ENCODE measurements at regions not wholly inside any gene's neighbourhood (a gene's known extent, or its start where the extent isn't known, plus 50 kb on each side); places are given as distances from the start of the nearest gene placed in this dataset.
"Not testable (repeated sequence)": the region's sequence is repeated elsewhere in the genome, so short reads cannot be mapped to it uniquely, and the experiment has no call there.

DNA sequence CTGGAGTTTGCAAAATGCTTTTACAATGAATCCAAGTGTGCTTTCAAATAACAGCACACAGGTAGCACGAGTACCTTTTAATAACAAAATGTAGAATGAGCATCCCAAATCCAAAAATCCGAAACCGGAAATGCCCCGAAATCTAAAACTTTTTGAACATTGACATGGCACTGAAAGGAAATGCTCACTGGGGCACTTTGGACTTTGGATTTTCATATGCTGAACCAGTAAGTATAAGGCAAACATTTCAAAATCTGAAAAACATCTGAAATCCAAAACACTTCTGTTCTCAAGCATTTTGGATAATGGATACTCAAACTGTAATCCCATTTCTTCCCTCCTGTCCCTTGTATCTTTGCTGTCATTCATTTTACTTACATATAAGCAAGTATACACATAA is 50.1 kb downstream of the GCNT4 start:
- DNase-seq (ENCODE audit: insufficient read length, low spot score), result no peak
- TF ChIP-seq POLR2A (IDR thresholded peaks at IDR 0.05; ENCODE audit: low read depth, low read length), result no peak
- no peak for FAIRE-seq

DNA sequence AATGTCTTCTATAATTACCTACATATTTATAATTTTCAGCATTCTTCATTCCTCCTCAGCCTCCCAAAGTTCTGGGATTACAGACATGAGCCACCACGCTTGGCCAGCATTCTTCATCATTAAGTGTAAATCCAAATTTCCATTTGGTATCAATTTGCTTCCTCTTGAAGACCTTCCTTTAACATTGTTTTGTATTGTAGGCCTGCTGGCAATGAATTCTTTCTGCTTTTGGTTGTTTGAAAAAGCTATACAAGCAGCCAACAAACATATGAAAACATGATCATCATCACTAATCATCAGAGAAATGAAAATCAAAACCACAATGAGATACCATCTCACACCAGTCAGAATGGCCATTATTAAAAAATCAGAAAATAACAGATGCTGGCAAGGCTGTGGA is 56.4 kb downstream of the GCNT4 start:
- no peak for TF ChIP-seq POLR2A (IDR thresholded peaks at IDR 0.05; ENCODE audit: low read depth, low read length)
- DNase-seq (ENCODE audit: insufficient read length, low spot score) (no peak), FAIRE-seq (no peak)

DNA sequence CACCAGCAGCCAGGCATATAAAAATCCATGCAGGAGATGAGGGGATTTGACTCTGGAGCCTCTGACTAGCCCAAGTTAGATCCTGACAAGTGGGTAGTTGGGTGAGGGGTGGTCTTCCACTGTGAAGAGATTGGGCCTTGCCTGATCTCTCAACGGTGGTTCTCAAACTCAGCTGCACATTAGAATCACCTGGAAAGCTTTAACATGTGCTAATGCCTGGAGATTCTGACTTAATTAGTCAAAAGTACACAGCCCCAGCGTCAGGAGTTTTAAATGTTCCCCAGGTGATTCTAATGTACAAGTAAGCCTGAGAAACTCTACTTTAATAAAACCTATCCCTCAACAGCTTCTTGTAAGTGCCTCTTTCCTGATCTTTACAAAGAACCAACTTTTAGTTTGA is 57.5 kb downstream of the GCNT4 start:
- DNase-seq (ENCODE audit: insufficient read length, low spot score) (no peak), FAIRE-seq (no peak)
- TF ChIP-seq POLR2A (IDR thresholded peaks at IDR 0.05; ENCODE audit: low read depth, low read length), result no peak

DNA sequence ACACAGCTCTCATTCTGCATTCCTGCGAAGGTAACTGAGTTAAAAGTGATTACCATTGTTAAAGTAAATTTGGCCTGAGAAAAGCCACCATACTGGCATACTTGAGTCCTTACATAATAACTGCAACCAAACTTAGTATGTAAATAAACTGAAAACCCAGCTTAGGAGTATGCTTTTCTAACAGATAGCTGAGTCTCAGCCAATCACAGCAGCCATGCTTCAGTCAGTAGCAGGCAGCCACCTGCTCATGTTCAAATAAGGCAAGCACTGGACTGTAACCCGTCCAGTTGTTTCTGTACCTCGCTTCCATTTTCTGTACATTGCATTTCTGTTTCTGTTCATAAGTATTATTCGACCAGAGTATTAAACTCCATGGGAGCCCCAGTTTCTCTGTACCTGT is 58.6 kb downstream of the GCNT4 start:
- no peak for FAIRE-seq
- no peak for TF ChIP-seq POLR2A (IDR thresholded peaks at IDR 0.05; ENCODE audit: low read depth, low read length)

DNA sequence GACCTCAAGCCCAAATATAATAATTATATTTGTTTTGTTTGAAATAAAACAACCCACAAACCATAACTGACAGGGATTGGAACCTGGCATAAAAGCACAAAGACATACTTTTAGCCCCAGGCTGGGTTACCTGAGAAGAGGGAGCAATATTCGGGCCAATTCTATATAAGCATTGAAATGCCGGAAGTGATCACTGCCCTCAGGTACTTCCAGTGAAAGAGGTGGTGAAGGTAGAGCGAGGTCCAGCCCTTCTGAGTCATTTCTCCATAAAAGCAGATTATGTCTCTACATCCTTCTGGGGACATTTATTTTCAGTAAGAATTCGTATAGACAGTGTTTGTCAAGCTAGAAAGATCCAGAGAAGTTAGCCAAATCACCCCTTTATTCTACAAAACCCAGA is 59.6 kb downstream of the GCNT4 start:
- TF ChIP-seq POLR2A (IDR thresholded peaks at IDR 0.05; ENCODE audit: low read depth, low read length), result no peak
- no peak for DNase-seq (ENCODE audit: insufficient read length, low spot score)
- FAIRE-seq, result no peak

More for the DNA sequence above, 58.6 kb downstream of the GCNT4 start:
- no peak for DNase-seq (ENCODE audit: insufficient read length, low spot score)

DNA sequence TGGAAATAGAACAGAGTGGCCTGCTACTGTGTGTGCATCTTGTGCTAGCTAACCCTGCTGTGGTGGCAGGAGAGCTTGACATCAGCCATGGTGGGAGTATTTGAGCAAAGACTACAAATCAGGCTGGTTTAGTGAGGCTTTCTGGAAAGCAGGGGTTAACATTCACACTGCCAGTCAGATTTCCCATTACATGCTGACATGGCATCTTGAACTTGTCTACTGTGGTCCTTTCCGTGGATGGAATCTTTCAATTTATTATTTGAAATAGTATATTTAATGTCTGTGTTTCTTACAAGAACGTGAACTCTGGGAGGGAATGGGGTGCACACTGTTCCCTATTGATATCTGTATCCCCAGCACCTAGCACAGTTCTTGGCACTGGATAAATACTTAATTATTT is 60.8 kb downstream of the GCNT4 start:
- FAIRE-seq, result no peak
- no peak for DNase-seq (ENCODE audit: insufficient read length, low spot score)
- TF ChIP-seq POLR2A (IDR thresholded peaks at IDR 0.05; ENCODE audit: low read depth, low read length), result no peak

DNA sequence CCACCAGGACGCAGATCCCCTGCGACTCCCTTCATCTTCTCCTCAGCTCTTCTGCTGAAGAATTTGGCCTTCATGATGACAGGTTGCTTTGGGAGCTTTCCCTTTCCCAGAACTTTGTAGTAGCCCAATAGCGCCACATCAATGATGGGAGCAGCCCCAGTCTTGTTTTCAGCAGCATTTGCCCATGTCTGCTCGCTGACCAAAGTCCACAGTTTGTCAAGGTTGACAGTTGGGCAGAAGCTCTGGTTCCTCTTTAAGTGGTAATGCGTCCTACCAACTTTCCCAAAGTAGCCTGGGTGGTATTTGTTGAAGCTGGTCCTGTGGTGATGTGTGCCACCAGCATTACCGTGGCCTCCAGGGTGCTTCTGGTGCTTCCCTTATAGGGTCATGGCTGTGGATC is 62.2 kb downstream of the GCNT4 start:
- DNase-seq (ENCODE audit: insufficient read length, low spot score) (no peak), FAIRE-seq (no peak)
- TF ChIP-seq POLR2A (IDR thresholded peaks at IDR 0.05; ENCODE audit: low read depth, low read length), result no peak

DNA sequence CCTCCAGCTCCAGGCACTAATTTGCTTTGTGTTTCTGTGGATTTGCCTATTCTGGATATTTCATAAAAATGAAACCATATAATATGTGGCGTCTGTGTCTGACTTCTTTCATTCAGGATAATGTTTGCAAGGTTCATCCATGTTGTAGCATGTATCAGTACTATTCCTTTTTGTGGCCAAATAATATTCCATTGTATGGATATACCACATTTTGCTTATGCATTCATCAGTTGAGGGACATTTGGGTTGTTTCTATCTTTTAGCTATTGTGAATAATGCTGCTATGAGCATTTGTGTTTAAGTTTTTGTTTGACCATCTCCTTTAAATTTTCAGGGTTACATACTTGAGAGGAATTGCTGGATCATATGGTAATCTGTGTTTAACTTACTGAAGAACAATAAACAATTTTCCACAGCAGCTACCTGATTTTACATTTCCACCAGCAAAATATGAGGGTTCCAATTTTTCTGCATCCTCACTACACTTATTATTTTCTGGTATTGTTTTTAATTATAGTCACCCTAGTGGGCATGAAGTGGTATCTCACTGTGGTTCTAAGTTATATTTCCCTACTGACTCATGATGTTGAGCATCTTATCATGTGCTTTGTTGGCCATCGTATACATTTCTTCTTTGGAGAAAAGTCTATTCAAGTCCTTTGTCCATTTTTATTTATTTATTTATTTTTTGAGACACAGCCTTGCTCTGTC is 63.9 kb downstream of the GCNT4 start:
- no peak for FAIRE-seq
- TF ChIP-seq POLR2A (IDR thresholded peaks at IDR 0.05; ENCODE audit: low read depth, low read length), result no peak
- no peak for DNase-seq (ENCODE audit: insufficient read length, low spot score)

DNA sequence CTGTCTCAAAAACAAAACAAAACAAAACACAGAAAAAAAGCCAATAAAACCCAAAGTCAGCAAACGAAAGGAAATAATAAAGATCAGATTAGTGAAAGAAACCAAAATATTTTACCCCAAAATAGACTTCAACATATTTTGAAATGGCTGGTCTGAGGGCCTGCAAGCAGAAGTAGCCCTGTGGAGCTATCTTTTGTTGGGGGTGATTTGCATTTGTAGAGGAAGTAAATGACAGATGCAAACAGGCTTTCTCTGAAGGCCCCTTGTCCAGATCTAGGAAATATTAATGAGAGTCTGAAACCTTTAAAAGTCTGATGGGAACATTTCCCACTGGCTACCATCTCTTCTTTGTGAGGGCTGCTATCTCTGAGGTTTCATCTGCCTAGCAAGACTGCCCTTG is 74.0 kb downstream of the GCNT4 start:
- TF ChIP-seq POLR2A (IDR thresholded peaks at IDR 0.05; ENCODE audit: low read depth, low read length), result no peak
- no peak for DNase-seq (ENCODE audit: insufficient read length, low spot score)
- no peak for FAIRE-seq

DNA sequence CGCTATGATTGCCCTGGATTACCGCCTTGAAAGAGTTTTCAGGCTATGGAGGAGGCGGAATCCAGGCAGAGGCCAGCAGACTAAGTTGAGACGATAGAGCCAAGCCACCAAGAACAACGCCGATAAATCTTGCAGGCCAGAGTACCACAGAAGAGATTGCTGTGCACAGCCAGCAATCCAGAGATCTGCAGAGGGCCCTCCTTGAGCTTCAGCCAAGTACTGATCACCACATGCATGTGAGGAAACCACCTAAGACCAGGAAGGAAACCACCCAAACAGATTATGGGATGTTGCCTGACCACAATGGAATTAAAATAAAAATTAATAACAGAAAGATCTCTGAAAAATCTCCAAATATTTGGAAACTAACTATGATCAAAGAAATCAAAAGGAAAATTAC is 74.9 kb downstream of the GCNT4 start:
- no peak for FAIRE-seq
- no peak for DNase-seq (ENCODE audit: insufficient read length, low spot score)
- TF ChIP-seq POLR2A (IDR thresholded peaks at IDR 0.05; ENCODE audit: low read depth, low read length), result no peak

DNA sequence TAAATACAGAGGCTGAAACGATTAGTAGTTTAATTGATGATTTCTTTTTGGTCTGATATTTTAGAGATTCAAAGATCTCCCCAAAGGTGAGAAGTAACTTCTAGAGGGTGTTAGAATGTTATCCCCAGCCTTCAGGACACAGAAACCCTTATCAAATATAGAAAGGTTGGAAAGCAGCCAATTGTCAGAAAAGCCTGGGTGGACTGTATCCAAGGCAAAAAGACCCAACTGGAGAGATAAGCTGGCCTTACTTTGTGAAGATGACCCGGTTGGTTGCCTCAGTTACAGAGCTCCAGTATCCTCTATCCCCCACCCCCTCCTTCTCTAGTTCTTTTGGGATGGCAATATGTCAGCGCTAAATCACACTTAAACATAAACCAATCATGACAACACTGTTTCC is 75.7 kb downstream of the GCNT4 start:
- TF ChIP-seq POLR2A (IDR thresholded peaks at IDR 0.05; ENCODE audit: low read depth, low read length), result no peak
- DNase-seq (ENCODE audit: insufficient read length, low spot score) (no peak), FAIRE-seq (no peak)

DNA sequence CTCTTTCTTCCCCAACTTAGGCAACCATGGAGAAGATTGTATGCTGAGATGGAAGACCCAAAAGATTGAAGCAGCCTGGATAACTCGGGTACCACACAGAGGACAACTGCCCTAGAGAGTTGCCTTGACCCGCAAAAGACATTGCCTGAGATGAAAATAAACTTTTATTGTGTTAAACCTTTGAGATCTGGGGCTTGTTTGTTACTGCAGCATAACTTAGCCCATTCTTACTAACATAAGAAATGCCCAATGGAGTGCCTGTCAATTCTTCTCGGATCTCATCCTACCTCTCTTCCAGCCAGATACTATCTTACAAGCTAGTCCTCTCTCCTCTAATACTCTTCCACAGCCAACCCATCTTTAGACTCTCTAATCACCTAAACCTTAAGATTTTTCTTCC is 76.8 kb downstream of the GCNT4 start:
- no peak for TF ChIP-seq POLR2A (IDR thresholded peaks at IDR 0.05; ENCODE audit: low read depth, low read length)
- FAIRE-seq (no peak), DNase-seq (ENCODE audit: insufficient read length, low spot score) (no peak)

DNA sequence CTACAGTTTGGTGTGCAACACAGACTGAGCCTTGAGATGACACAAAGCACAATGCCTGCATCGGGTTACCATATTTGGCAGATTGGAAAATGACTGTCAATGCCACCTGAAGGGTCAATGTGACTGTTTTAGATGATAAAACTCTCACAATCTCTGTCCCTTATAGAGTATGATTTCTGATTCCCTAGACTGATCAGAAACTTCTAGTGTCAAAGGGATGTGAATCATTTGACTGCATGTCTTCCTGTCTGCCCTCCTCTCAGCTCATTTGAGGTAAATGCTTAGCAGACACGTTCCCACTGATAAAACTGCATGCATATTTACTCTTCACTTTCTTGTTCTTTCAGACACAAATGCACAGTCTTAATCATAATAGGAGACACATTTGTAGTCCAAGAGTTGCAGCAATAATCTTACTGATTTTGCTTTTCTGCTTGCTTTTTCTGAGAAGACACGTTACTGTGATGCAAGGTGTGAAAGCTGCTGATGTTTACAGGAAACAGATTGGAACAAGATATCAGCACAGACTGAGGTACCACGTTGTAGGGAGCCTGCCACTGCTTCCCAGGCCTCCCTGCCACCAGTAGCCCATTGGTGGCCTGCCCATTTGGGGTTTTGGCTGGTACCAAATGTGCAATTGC is 77.8 kb downstream of the GCNT4 start:
- no peak for TF ChIP-seq POLR2A (IDR thresholded peaks at IDR 0.05; ENCODE audit: low read depth, low read length)
- DNase-seq (ENCODE audit: insufficient read length, low spot score) (no peak), FAIRE-seq (no peak)

DNA sequence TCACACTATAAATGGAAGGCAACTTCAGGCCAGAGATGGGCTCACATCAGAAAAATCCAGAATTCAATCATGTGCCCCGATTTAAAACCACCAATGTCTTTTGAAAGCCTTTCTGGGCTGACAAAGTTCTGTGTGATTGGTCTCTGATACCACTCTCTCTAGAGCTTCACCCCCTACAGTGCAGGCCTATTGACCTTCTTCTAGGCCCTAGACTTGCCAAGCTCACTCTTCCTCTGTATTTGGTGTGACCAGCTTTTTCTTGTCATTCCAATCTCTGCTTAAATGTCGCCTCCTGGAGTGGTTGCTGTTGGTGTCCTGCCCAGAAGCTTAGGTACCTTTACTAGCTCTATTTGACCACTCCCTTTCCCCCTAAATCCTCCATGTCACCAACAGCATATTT is 78.7 kb downstream of the GCNT4 start:
- no peak for DNase-seq (ENCODE audit: insufficient read length, low spot score)
- TF ChIP-seq POLR2A (IDR thresholded peaks at IDR 0.05; ENCODE audit: low read depth, low read length), result no peak
- no peak for FAIRE-seq

DNA sequence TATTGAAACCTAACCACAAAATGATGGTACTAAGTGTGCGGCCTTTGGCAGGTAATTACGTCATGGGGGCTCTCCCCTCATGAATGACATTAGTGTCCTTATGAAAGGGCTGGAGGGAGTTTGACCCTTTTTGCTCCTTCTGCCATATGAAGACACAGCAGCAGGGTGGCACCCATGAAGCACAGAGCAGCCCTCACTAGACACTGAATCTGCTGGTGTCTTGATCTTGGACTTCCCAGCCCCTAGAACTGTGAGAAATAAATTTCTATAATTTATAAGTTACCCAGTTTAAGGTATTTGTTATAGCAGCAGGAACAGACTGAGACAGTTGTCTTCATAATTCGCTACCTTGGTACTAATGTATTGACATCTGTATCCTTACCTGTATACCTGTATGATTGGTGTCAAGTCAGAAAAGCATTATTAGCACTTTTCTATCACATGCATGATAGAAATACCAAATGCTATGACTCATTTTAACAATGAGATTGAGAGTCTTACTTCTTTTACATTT is 80.4 kb downstream of the GCNT4 start:
- TF ChIP-seq POLR2A (IDR thresholded peaks at IDR 0.05; ENCODE audit: low read depth, low read length), result no peak
- FAIRE-seq, result no peak
- DNase-seq (ENCODE audit: insufficient read length, low spot score), result no peak

DNA sequence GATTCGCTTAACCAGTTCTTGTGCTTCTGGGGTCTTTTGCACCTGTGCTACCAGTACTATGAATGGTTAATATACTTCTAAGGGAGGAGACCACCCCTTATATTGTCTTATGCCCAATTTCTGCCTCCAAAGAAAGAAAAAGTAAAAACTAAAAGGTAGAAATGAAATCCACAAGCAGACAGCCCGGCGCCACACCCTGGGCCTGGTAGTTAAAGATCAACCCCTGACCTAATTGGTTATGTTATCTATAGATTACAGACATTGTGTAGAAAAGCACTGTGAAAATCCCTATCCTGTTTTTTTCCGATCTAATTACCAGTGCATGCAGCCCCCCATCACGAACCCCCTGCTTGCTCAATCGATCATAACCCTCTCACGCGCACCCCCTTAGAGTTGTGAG is 81.5 kb downstream of the GCNT4 start:
- not testable (repeated sequence) for DNase-seq (ENCODE audit: insufficient read length, low spot score)

More for the DNA sequence above, 81.5 kb downstream of the GCNT4 start:
- not testable (repeated sequence) for FAIRE-seq

All from H54 (cell line).